IPS-15b (cell line): ENCODE measurements at regions not wholly inside any gene's neighbourhood (a gene's known extent, or its start where the extent isn't known, plus 50 kb on each side); places are given as distances from the start of the nearest gene placed in this dataset.
"Not testable (repeated sequence)": the region's sequence is repeated elsewhere in the genome, so short reads cannot be mapped to it uniquely, and the experiment has no call there.

ENCODE experiments used
- H3K27me3 ChIP-seq: one replicate; pipeline ENCODE4 v1.6.1; 2013; ENCODE audit warnings: low read length; ENCODE audit not compliant: control insufficient read depth, insufficient read depth
- H3K36me3 ChIP-seq: one replicate; pipeline ENCODE4 v1.6.1; 2013; ENCODE audit warnings: low read length; ENCODE audit not compliant: control insufficient read depth, insufficient read depth
- H3K4me1 ChIP-seq: one replicate; pipeline ENCODE4 v1.6.1; 2013; ENCODE audit warnings: mild to moderate bottlenecking, low read length; ENCODE audit not compliant: control insufficient read depth, insufficient read depth
- H3K4me3 ChIP-seq: one replicate; pipeline ENCODE4 v1.5.1; 2013; ENCODE audit warnings: low read depth, low read length
- H3K9ac ChIP-seq: one replicate; pipeline ENCODE4 v1.6.1; 2013; ENCODE audit warnings: low read depth, mild to moderate bottlenecking, low read length
- H3K9me3 ChIP-seq: one replicate; pipeline ENCODE4 v1.6.1; 2013; ENCODE audit warnings: mild to moderate bottlenecking, low read length; ENCODE audit not compliant: control insufficient read depth, insufficient read depth

- H3K9me3 ChIP-seq: peaks cover 29% of the 10 kb centered on the region
- H3K4me3 ChIP-seq, H3K9ac ChIP-seq, H3K27me3 ChIP-seq, H3K4me1 ChIP-seq, H3K36me3 ChIP-seq: not testable (repeated sequence)
These were observed 817.8 kb downstream of the TMEM121 start for GRCh38 chr14:106344065-106344614.

DNA sequence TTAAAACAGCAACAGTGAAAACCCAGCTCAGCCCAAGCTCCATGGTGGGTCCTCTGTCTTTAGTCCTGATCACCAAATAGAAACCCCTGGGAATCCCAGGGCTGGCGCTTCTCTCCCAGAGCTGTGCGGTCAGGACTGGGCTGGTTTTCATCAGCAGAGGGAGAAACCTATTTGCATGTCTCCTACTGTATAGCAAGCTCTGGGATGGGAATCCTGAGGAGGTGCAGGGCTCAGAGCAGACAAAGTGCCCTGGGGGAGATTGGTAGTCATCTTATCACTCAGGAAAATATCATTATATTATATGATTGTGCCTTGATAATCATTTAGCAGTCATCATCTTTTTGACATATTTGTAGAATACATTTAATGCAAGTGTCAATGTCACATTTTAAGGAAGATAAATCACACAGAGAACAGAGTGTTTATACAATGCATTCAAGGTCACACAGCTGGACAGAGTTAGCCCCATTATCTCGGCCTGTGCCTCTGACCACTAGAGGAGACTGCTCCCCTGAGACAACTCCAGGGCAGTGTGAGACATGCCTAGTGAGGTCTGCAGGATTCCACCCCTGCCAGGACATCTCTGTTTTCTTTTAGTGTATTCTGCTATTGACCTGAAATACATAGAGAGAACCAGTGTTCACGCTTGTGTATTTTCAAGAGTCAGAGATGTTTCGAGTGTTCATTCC, 818.6 kb downstream of the TMEM121 start:
- H3K9me3 ChIP-seq: peaks cover 29% of the 10 kb centered on the region
- not testable (repeated sequence) for H3K36me3 ChIP-seq, H3K27me3 ChIP-seq, H3K4me1 ChIP-seq, H3K4me3 ChIP-seq, H3K9ac ChIP-seq

DNA sequence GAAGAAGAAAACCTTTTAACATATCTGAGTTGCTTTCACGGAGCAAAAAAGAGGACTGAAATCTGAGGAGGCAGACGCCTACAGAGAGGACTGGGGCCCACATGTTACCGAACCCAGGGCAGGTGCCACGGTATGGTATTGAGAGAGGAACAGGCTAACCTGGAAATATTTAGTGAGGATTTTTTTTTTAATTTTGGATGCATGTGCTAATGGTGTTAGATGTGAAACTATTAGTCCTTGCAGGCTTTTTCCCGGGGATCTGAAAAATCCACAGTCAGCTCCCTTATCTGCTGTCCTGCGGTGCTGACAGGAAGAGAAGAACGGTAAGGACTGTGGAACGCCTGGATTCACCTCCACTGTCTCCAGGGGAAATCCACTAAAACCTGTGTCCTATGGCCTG, 819.7 kb downstream of the TMEM121 start:
- H3K4me1 ChIP-seq: no peaks in the 10 kb centered on the region
- no peaks in the 10 kb centered on the region for H3K36me3 ChIP-seq
- H3K4me3 ChIP-seq: no peak overlapping the region
- H3K9me3 ChIP-seq: peaks cover 32% of the 10 kb centered on the region
- H3K9ac ChIP-seq: no peak overlapping the region
- no peaks in the 10 kb centered on the region for H3K27me3 ChIP-seq

- no peak overlapping the region for H3K9ac ChIP-seq
- H3K36me3 ChIP-seq: no peaks in the 10 kb centered on the region
- H3K27me3 ChIP-seq: no peaks in the 10 kb centered on the region
- no peaks in the 10 kb centered on the region for H3K4me1 ChIP-seq
- peaks cover 32% of the 10 kb centered on the region for H3K9me3 ChIP-seq
- no peak overlapping the region for H3K4me3 ChIP-seq
These were observed 820.3 kb downstream of the TMEM121 start for GRCh38 chr14:106346534-106347290.

DNA sequence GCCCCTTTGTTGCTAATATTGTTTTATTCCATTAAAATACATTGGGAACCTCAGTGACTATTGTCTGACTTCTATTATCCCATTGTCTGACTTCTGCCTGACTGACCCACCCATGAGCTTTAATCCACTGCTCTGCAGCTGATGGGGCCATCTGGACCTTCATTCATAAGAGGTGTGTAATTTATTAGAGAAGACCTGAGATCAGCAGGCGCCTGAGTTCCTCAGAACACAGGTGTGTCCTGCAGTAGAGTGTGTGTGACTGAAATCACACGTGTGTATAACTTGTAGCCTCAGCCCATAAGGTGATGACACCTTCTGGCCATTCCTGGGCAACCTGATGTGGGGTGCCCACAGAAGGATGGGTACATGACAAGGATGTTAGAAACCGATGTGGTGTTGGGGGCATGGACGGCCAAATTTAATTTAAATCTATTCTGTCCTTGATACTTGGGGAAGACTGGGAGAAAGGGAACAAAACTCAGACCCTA, 821.0 kb downstream of the TMEM121 start:
- Histone ChIP-seq H3K36me3 (no peaks in the 10 kb centered on the region), H3K27me3 (no peaks in the 10 kb centered on the region), H3K9me3 (peaks cover 32% of the 10 kb centered on the region), H3K9ac (no peak overlapping the region), H3K4me3 (no peak overlapping the region), H3K4me1 (no peaks in the 10 kb centered on the region)

DNA sequence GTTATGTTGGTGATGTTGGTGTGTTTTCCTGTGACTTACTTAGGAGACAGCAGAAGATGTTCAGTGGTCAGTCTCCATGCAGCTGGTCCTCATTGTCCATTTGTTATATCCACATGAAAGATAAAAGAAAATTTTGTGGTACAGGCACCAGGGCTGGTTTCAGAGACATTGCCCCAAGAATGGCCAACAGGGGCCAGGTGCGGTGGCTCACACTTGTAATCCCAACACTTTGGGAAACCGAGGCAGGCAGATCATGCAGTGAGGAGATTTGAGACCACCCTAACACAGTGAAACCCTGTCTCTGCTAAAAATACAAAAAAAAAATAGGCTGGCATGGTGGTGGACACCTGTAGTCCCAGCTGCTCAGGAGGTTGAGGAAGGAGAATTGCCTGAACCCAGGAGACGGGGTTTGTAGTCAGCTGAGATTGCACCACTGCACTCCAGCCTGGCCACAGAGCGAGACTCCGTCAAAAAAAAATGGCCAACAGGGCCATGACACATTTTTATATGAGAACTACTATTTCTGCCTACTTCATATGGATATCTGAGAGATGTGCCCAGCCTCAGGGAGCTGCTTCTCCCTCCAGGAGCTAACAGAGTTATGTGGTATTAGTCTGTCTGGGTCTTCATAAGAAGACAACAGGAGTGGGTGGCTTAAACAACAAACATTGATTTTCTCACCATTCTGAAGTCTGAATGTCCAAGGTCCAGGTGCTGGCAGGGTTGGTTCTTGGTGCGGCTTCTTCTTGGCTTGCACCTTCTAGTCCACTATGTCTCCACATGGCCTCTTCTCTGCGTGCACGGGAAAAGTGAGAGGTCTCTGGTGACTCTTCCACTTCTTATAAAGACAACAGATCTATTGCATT, 821.7 kb downstream of the TMEM121 start:
- H3K9me3 ChIP-seq: peaks cover 32% of the 10 kb centered on the region
- no peak overlapping the region for H3K9ac ChIP-seq
- no peaks in the 10 kb centered on the region for H3K4me1 ChIP-seq
- H3K27me3 ChIP-seq: no peaks in the 10 kb centered on the region
- H3K36me3 ChIP-seq: no peaks in the 10 kb centered on the region
- no peak overlapping the region for H3K4me3 ChIP-seq

GRCh38 chr14:106348873-106349540, 822.6 kb downstream of the TMEM121 start:
- not testable (repeated sequence) for H3K4me3 ChIP-seq, H3K9ac ChIP-seq, H3K36me3 ChIP-seq, H3K4me1 ChIP-seq, H3K27me3 ChIP-seq
- peaks cover 32% of the 10 kb centered on the region for H3K9me3 ChIP-seq

GRCh38 chr14:106349678-106350457, 823.5 kb downstream of the TMEM121 start:
- H3K9ac ChIP-seq, H3K4me3 ChIP-seq, H3K27me3 ChIP-seq, H3K36me3 ChIP-seq, H3K4me1 ChIP-seq: not testable (repeated sequence)
- H3K9me3 ChIP-seq: peaks cover 28% of the 10 kb centered on the region

GRCh38 chr14:106355007-106355791, 828.8 kb downstream of the TMEM121 start:
- not testable (repeated sequence) for H3K9me3 ChIP-seq, H3K4me1 ChIP-seq, H3K27me3 ChIP-seq, H3K9ac ChIP-seq, H3K4me3 ChIP-seq, H3K36me3 ChIP-seq

DNA sequence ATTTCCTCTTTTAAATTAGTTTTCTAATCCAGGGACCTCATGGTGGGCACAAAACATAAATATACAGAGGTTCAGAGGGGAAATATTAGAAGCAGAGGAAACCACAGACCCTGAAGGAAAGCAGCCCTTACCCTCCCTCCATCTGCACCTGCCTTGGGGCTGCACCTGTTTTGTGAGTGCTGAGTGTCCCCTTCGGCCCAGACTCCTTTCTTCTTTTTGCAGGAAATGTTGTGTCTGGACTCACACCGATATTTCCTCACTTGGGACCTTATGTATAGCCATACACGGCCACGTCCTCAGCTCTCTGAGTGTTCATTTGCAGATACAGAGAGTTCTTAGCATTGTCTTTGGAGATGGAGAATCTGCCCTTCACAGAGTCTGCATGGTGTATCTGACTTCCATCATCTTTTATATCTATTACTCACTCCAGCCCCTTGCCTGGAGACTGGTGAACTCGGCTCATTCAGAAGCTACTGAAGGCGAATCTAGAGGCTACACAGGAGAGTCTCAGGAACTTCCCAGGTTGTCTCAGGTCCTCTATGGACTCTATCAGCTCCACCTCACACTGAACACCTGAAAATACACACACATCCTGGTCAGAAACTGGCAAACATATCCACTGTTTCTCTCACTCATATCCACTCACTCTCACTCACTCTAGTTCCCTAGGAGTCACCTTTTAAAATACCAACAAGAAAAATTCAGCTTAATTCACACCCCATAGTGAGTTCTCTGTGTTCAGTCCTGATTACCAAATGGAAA, 829.7 kb downstream of the TMEM121 start:
- not testable (repeated sequence) for H3K4me3 ChIP-seq, H3K9me3 ChIP-seq, H3K27me3 ChIP-seq, H3K9ac ChIP-seq, H3K4me1 ChIP-seq, H3K36me3 ChIP-seq
